OCI-LY7 (cell line): ENCODE measurements at regions not wholly inside any gene's neighbourhood (a gene's known extent, or its start where the extent isn't known, plus 50 kb on each side); places are given as distances from the start of the nearest gene placed in this dataset.
A peak's percentile ranks its signal among the peaks of the same experiment; 100 is the strongest.

ENCODE experiments used
- BruUV-seq: library from RNA; stranded (reverse); fragments of 400-500 nt; replicated peaks from 2 replicates; lab custom pipeline; 2021; lab: Mats Ljungman, UMichigan
- CTCF ChIA-PET: fragments of 300-600 bp; sonication (Branson Sonifier 250); formaldehyde crosslinking; loops from one replicate; lab custom pipeline; 2022; ENCODE audit warnings: antibody characterized with exemption; ENCODE audit not compliant: unreplicated experiment; lab: Charles Lee
- POLR2A ChIA-PET: fragments of 300-600 bp; sonication (Branson Sonifier 250); formaldehyde crosslinking; loops from one replicate; lab custom pipeline; 2022; ENCODE audit warnings: antibody characterized with exemption; lab: Charles Lee
- DNase-seq: peaks from one replicate; pipeline ENCODE4 v3.0.0-alpha.2; 2015; ENCODE audit warnings: low spot score
- H2AFZ ChIP-seq: fragments of 200-600 bp; sonication (generic), shearing (Covaris generic); 2 replicates; pipeline ENCODE4 v1.6.1; 2014; ENCODE audit warnings: mild to moderate bottlenecking, antibody characterized with exemption, low read length, moderate library complexity
- H3K27ac ChIP-seq: fragments of 200-600 bp; sonication (generic); 2 replicates; pipeline ENCODE4 v1.5.1; 2014; ENCODE audit warnings: mixed run types, low read depth, mild to moderate bottlenecking, moderate library complexity, low read length, inconsistent platforms; ENCODE audit not compliant: poor library complexity, severe bottlenecking
- H3K36me3 ChIP-seq: fragments of 200-600 bp; sonication (generic); 2 replicates; pipeline ENCODE4 v1.6.1; 2014; ENCODE audit warnings: mild to moderate bottlenecking, antibody characterized with exemption, low read length, moderate library complexity, mixed read lengths; ENCODE audit not compliant: insufficient read depth
- H3K4me1 ChIP-seq: fragments of 200-600 bp; sonication (generic); 2 replicates; pipeline ENCODE4 v1.5.1; 2014; ENCODE audit warnings: mild to moderate bottlenecking, low read length; ENCODE audit not compliant: insufficient read depth, poor library complexity, severe bottlenecking
- H3K4me2 ChIP-seq: fragments of 200-600 bp; sonication (generic); 2 replicates; pipeline ENCODE4 v1.6.1; 2014; ENCODE audit warnings: mild to moderate bottlenecking, low read length
- H3K4me3 ChIP-seq: fragments of 200-600 bp; sonication (generic); 2 replicates; pipeline ENCODE4 v1.5.1; 2014; ENCODE audit warnings: mild to moderate bottlenecking, low read depth, low read length; ENCODE audit not compliant: poor library complexity, severe bottlenecking
- H3K79me2 ChIP-seq: fragments of 200-600 bp; sonication (generic); 2 replicates; pipeline ENCODE4 v1.6.1; 2016; ENCODE audit warnings: low read depth, mild to moderate bottlenecking, low read length, moderate library complexity, mixed read lengths; ENCODE audit not compliant: insufficient read depth
- H3K9me2 ChIP-seq: fragments of 200-600 bp; sonication (generic); 2 replicates; pipeline ENCODE4 v1.6.1; 2016; ENCODE audit warnings: mild to moderate bottlenecking, low read length, mixed read lengths; ENCODE audit not compliant: insufficient read depth
- H3K9me3 ChIP-seq: fragments of 200-600 bp; sonication (generic); 2 replicates; pipeline ENCODE4 v1.6.1; 2014; ENCODE audit warnings: mild to moderate bottlenecking, mixed run types, low read length, mixed read lengths
- H4K20me1 ChIP-seq: fragments of 200-600 bp; sonication (generic); 2 replicates; pipeline ENCODE4 v1.6.1; 2014; ENCODE audit warnings: mild to moderate bottlenecking, antibody characterized with exemption, low read length, moderate library complexity, mixed read lengths; ENCODE audit not compliant: insufficient read depth
- CTCF ChIP-seq: fragments of 200-600 bp; sonication (generic); conservative IDR thresholded peaks from 2 replicates; pipeline ENCODE4 v1.5.1; 2014; ENCODE audit warnings: mild to moderate bottlenecking, antibody characterized with exemption, low read length, moderate library complexity, mixed read lengths
- EZH2phosphoT487 ChIP-seq: fragments of 200-600 bp; sonication (generic); IDR thresholded peaks from 2 replicates; pipeline ENCODE4 v1.6.1; 2018; ENCODE audit warnings: low read depth, borderline replicate concordance, mild to moderate bottlenecking, mixed run types, antibody characterized with exemption, low read length, moderate library complexity, mixed read lengths
- intact Hi-C: fragments of 100-400 bp; cut with micrococcal nuclease; formaldehyde crosslinking; loops from one replicate; pipeline ENCODE4 v1.10.0; 2022; ENCODE audit not compliant: unreplicated experiment

- ChIA-PET POLR2A (interaction anchor here (0.6 kb wide), 1 partner anchor 356 kb away, joined by 3 read pairs; no protein-coding TSS in a partner anchor), CTCF (no interaction called here)
- H3K79me2 ChIP-seq: no peaks in the 10 kb centered on the region
Observed at GRCh38 chr16:63813862-63814261, 1308.0 kb downstream of the CDH11 start.

DNA sequence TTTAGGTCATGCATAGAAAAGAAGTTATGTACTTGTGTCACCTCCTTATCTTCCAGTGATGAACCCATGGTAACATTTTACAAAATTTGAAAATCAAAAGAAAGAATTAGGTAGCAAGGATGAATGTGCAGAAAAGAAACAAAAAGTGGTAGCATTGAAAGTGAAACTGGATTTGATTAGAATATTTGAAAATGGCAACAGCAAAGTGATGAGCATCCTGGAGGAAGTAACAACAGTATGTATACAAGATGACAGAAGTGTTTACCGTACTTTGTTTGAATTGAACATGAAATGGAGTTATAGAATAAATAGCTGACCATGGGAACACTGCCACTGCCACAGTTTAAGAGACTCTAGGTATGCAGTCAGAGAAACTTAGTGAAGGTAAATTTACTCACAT lies 1313.1 kb downstream of the CDH11 start:
- POLR2A ChIA-PET: no interaction called here

More at GRCh38 chr16:63813862-63814261, 1308.0 kb downstream of the CDH11 start:
- no peak for DNase-seq
- no peak overlapping the region for H3K4me2 ChIP-seq
- intact Hi-C loops: no loop called here
- no peaks in the 10 kb centered on the region for H4K20me1 ChIP-seq
- no peaks in the 10 kb centered on the region for H3K9me2 ChIP-seq
- H3K4me1 ChIP-seq: no peaks in the 10 kb centered on the region
- H2AFZ ChIP-seq: no peak overlapping the region
- BruUV-seq: no TSS peak
- H3K4me3 ChIP-seq: no peak overlapping the region
- no peaks in the 10 kb centered on the region for H3K9me3 ChIP-seq
- no peaks in the 10 kb centered on the region for H3K36me3 ChIP-seq
- TF ChIP-seq CTCF (no peak), EZH2phosphoT487 (no peak)
- no peak overlapping the region for H3K27ac ChIP-seq

More for the DNA sequence above, 1313.1 kb downstream of the CDH11 start:
- Histone ChIP-seq H3K9me2 (no peaks in the 10 kb centered on the region), H4K20me1 (no peaks in the 10 kb centered on the region), H3K79me2 (no peaks in the 10 kb centered on the region), H3K36me3 (no peaks in the 10 kb centered on the region), H3K4me2 (peak overlapping the region; percentile 39), H3K4me1 (no peaks in the 10 kb centered on the region), H2AFZ (peak overlapping the region; percentile 26), H3K27ac (no peak overlapping the region), H3K4me3 (no peak overlapping the region), H3K9me3 (no peaks in the 10 kb centered on the region)
- BruUV-seq: no TSS peak
- DNase-seq: no peak
- CTCF ChIA-PET: no interaction called here
- intact Hi-C loops: no loop called here
- TF ChIP-seq EZH2phosphoT487 (no peak), CTCF (no peak)
